HG03066 (cell line): ENCODE measurements at regions not wholly inside any gene's neighbourhood (a gene's known extent, or its start where the extent isn't known, plus 50 kb on each side); places are given as distances from the start of the nearest gene placed in this dataset.
"Not testable (repeated sequence)": the region's sequence is repeated elsewhere in the genome, so short reads cannot be mapped to it uniquely, and the experiment has no call there.

ENCODE experiments used
- ATAC-seq: cut with Tn5 transposase; IDR thresholded peaks from one replicate; pipeline ENCODE4 v1.9.1; 2021; ENCODE audit warnings: low read depth; ENCODE audit not compliant: unreplicated experiment

GRCh38 chr20:17822039-17822438, 122.3 kb downstream of the BANF2 start:
- ATAC-seq = no peak

- ATAC-seq = not testable (repeated sequence)
Observed at GRCh38 chr20:17821606-17822005, 121.8 kb downstream of the BANF2 start.

GRCh38 chr20:17819395-17820093, 119.8 kb downstream of the BANF2 start:
- ATAC-seq = no peak

DNA sequence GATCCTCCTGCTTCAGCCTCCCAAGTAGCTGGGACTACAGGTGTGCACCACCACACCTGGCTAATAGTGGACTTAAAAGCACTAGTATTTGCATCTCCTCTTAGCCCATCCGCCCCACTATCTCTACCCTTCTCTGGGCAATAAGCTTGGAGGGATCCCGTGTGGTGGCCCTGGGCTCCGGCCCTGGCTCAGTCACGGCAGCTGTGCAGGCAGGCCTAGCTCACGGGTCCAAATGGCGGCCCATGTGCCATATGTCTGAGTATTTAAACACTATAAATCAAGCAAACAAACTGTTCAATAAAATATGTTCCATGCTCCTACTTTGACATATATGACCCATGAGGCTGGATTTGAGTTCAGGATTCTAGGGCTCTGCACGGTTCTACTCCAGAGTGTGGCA, 118.4 kb downstream of the BANF2 start:
- no peak for ATAC-seq

- no peak for ATAC-seq
Observed at GRCh38 chr20:17816804-17817587, 117.2 kb downstream of the BANF2 start.

DNA sequence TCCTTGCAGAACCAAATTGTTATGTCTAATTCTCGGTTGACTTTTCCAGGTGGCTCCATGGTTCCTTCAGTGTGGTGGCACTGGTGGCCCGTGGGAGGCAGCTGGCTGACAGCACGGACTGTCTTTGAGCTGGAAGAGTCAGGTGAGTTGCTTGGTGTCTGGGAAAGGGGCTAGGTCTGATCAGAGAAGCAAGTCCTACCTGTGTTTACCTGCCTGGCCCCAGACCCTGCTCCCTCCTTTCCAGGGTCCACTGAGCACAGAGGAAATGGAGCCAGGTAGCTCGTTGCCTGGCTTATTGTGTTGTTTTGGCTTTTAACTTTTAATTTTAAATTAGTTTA, 111.8 kb downstream of the BANF2 start:
- no peak for ATAC-seq

- ATAC-seq = no peak
Observed at GRCh38 chr20:17810847-17811627, 111.3 kb downstream of the BANF2 start.

DNA sequence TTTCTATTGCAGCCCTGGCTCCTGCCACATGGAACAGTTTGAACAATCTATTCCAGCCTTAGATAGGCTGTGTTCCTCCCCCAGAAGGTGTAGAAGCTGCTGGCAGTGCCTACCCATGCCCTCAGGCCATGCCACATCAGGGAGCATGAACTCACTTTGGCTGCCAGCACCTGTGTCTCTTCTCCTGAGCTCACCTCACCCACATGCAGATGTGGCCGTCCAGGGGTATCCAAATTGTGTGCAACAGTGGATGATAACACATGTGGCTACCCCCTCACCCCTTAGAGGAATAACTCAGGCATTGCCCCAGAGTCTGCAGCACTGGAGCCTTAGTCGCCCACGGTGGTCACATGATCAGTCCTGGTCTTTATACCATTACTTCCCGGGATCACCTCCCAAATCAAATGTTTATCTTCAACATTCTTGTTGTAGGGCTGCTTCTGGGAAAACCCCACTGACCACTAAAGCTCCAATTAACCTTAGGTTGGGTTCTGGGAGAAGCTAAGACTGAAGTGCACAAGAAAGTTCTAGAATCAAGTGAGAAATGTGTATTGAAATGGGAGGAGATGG, 110.4 kb downstream of the BANF2 start:
- no peak for ATAC-seq

- no peak for ATAC-seq
Observed at GRCh38 chr20:17809362-17810061, 109.7 kb downstream of the BANF2 start.

GRCh38 chr20:17808782-17809181, 109.0 kb downstream of the BANF2 start:
- no peak for ATAC-seq

- ATAC-seq = no peak
Observed at GRCh38 chr20:17808357-17808756, 108.6 kb downstream of the BANF2 start.

DNA sequence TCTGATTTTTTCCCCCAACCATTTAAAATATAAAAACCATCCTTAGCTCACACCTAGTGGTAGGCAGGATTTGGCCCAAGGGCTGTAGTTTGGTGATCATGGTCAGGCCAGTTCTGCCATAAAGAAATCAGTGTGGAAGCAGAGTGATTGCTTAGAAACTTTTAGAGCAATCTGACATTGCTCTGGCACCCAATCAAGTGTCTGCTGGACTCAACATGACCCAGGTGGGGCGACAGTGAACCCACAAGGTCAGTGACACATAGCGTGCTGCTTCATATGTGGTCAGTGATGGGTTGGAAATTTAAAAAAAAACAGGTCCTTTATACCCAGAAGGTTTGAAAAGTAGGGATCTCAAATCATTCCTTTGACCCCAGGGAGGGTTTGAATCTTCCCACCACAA, 107.9 kb downstream of the BANF2 start:
- ATAC-seq = no peak

DNA sequence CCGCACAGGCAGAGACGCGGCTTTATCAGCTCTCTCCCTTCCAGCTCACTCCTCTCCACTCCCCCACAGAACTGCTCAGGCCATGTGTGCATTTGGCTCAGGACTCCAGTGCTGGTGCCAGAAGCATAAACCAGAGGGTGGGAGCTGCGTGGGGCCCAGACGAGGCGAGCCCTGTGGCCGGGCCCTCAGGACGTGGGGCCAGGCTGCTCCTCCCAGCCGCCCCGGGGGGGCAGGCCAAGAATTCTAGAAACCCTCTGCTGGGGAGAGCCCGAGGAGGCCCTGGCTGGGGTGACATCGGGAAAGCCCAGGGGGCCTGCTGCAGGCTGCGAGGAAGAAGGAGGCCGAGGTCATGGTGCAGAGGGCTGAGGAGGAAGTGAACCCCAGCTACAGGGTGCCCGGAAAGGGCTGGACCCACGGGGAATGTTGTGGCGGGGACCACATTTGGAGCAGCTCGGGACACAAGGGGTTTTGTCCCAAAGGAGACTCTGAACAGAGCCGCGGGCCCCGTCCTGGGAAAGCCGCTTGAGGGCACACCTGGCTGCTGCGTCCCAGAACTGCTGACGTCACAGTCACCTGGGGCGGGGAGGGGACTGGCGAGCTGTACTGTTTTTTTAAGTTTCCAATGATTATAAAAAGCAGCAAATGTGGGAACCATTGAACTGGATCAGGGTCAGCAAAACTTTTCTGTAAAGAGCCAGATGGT, 107.1 kb downstream of the BANF2 start:
- no peak for ATAC-seq

DNA sequence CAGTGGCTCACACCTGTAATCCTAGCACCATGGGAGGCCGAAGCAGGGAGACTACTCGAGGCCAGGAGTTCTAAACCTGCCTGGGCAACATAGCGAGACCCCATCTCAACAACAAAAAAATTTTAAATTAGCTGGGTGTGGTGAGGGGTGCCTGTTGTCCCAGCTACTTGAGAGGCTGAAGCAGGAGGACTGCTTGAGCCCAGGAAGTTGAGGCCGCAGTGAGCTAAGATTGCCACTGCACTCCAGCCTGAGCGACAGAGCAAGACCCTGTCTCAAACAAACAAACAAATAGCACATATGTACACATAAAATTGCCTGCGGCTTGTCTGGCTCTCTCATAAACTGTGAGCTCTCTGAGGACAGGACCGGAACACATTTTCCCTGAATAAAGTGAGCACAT, 106.3 kb downstream of the BANF2 start:
- ATAC-seq = no peak

GRCh38 chr20:17803765-17804164, 104.0 kb downstream of the BANF2 start:
- no peak for ATAC-seq

DNA sequence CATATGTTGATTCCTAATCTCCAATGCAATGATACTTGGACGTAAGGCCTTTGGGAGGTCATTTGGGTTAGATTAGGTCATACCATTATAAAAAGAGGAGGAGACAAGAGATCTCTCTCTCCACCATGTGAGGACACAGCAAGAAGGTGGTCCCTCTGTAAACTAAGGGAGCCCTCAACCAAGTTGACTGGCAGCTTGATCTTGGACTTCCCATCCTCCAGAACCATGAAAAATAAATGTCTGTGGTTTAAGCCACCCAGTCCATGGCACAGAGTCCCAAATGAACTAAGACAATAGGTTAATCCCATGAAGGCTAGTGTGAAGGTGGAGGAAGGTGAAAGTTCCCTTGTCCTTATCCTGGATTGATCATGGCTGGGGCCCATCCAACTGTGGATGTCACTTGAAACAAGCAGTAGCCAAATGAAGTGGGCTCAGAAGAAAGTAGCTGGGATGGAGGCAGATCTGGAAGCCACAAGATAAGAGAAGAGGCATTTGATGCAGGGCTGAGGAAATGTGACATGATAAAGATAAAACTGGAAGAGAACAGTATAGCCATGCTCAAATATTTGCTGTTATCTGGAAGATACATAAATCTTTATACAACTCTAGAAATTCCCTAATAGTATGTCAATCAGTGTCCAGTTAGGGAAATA, 99.9 kb downstream of the BANF2 start:
- no peak for ATAC-seq

GRCh38 chr20:17798601-17799000, 98.8 kb downstream of the BANF2 start:
- no peak for ATAC-seq

DNA sequence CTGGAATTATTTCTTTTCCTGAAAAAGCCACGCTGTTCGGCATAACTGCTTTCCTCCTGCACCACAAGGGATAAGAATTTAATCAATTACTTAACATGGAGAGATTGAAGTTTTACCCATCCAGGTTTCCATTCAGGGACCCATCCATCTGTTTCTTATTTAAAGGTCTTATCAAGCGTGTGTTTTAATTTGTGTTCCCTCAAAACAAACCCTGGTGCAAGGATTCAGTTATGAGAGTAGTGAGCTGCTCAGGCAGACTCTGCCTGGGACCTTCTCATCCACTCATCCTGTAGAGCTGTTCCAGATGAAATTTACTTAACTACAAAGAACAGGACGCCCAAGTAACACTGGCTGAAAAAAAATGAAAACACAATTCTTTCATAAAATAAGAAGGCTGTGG, 97.8 kb downstream of the BANF2 start:
- no peak for ATAC-seq

DNA sequence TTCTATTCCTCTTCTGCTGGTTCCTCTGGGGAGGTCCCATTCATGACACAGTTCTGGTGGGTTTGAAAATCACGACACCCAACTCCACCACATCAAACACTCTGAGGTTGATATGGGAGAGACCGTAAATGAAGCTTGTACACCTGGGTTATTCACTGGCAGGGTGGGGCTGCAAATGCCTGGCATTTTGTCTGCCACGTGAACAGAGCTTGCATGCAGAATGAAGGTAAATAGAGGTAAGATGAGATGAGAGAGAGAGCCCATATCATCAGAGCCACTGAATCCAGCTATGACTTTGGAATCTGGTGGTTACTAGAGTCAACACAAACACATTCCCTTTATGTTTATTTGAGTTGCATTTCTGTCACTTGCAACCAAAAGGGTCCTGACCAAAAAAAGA, 97.4 kb downstream of the BANF2 start:
- ATAC-seq = no peak
